WTC11 (cell line): ENCODE measurements at regions not wholly inside any gene's neighbourhood (a gene's known extent, or its start where the extent isn't known, plus 50 kb on each side); places are given as distances from the start of the nearest gene placed in this dataset.

ENCODE experiments used
- ATAC-seq: fragments of 200-7000 bp; cut with Tn5 transposase; 2 replicates; pipeline ENCODE4 v1.10.0; 2021; ENCODE audit warnings: mild to moderate bottlenecking, moderate library complexity
- CTCF ChIA-PET: fragments of 300-600 bp; sonication (Branson Sonifier 250); formaldehyde crosslinking; loops from one replicate; lab custom pipeline; 2021; ENCODE audit warnings: antibody characterized with exemption; lab: Charles Lee
- POLR2A ChIA-PET: fragments of 350-600 bp; sonication (Branson Sonifier 250); formaldehyde crosslinking; loops from one replicate; lab custom pipeline; 2021; ENCODE audit warnings: antibody characterized with exemption; lab: Charles Lee
- DNase-seq: peaks from one replicate; pipeline ENCODE4 v3.0.0; 2021; ENCODE audit warnings: low spot score
- H3K27ac Mint-ChIP-seq: 2 replicates; pipeline ENCODE4 v1.8.0; 2021; ENCODE audit warnings: mixed read lengths
- H3K27me3 Mint-ChIP-seq: 2 replicates; pipeline ENCODE4 v1.8.0; 2021; ENCODE audit warnings: low read depth, mild to moderate bottlenecking, moderate library complexity, mixed read lengths
- H3K36me3 Mint-ChIP-seq: 2 replicates; pipeline ENCODE4 v1.8.0; 2021; ENCODE audit warnings: mixed read lengths
- H3K4me1 Mint-ChIP-seq: 2 replicates; pipeline ENCODE4 v1.8.0; 2022; ENCODE audit warnings: mixed read lengths
- H3K4me3 Mint-ChIP-seq: 2 replicates; pipeline ENCODE4 v1.8.0; 2021; ENCODE audit warnings: mild to moderate bottlenecking, moderate library complexity, mixed read lengths
- H3K9me3 Mint-ChIP-seq: 2 replicates; pipeline ENCODE4 v1.8.0; 2021; ENCODE audit warnings: mixed read lengths
- CREB1 ChIP-seq: sonication (generic); formaldehyde crosslinking; IDR thresholded peaks from 2 replicates; pipeline ENCODE4 v1.8.0; 2023; ENCODE audit warnings: mild to moderate bottlenecking, missing genetic modification reagents
- ELF4 ChIP-seq: sonication (generic); formaldehyde crosslinking; IDR thresholded peaks from 2 replicates; pipeline ENCODE4 v1.8.1; 2022; ENCODE audit warnings: low read depth, mild to moderate bottlenecking, moderate library complexity, missing genetic modification reagents
- EMX1 ChIP-seq: fragments of 250-450 bp; sonication (Bioruptor Pico); IDR thresholded peaks from 2 replicates; pipeline ENCODE4 v1.8.0; 2021; ENCODE audit warnings: mild to moderate bottlenecking
- FOXK1 ChIP-seq: sonication (generic); formaldehyde crosslinking; IDR thresholded peaks from 2 replicates; pipeline ENCODE4 v1.8.0; 2022; ENCODE audit warnings: mild to moderate bottlenecking, moderate library complexity, missing genetic modification reagents
- HMGA2 ChIP-seq: fragments of 250-450 bp; sonication (Bioruptor Pico); IDR thresholded peaks from 2 replicates; pipeline ENCODE4 v1.4.0; 2021; ENCODE audit warnings: mild to moderate bottlenecking, moderate library complexity
- JUN ChIP-seq: sonication (generic); formaldehyde crosslinking; IDR thresholded peaks from 2 replicates; pipeline ENCODE4 v1.8.0; 2023; ENCODE audit warnings: mild to moderate bottlenecking, missing genetic modification reagents
- KAT7 ChIP-seq: sonication (generic); formaldehyde crosslinking; IDR thresholded peaks from 2 replicates; pipeline ENCODE4 v1.8.1; 2023; ENCODE audit warnings: missing genetic modification reagents, mild to moderate bottlenecking, borderline replicate concordance
- NFE2L1 ChIP-seq: sonication (generic); formaldehyde crosslinking; IDR thresholded peaks from 2 replicates; pipeline ENCODE4 v1.8.1; 2023; ENCODE audit warnings: missing genetic modification reagents
- NR3C1 ChIP-seq: sonication (generic); formaldehyde crosslinking; conservative IDR thresholded peaks from 2 replicates; pipeline ENCODE4 v1.8.1; 2023; ENCODE audit warnings: low read depth, mild to moderate bottlenecking, missing genetic modification reagents
- SMAD3 ChIP-seq: sonication (generic); formaldehyde crosslinking; IDR thresholded peaks from 2 replicates; pipeline ENCODE4 v1.8.0; 2022; ENCODE audit warnings: missing genetic modification reagents, mild to moderate bottlenecking, borderline replicate concordance
- TEAD4 ChIP-seq: sonication (generic); formaldehyde crosslinking; IDR thresholded peaks from 2 replicates; pipeline ENCODE4 v1.8.0; 2022; ENCODE audit warnings: mild to moderate bottlenecking, missing genetic modification reagents
- ZBTB21 ChIP-seq: sonication (generic); formaldehyde crosslinking; IDR thresholded peaks from 2 replicates; pipeline ENCODE4 v1.8.1; 2023; ENCODE audit warnings: mild to moderate bottlenecking, missing genetic modification reagents, borderline replicate concordance
- ZNF263 ChIP-seq: sonication (generic); formaldehyde crosslinking; IDR thresholded peaks from 2 replicates; pipeline ENCODE4 v1.8.1; 2022; ENCODE audit warnings: low read depth, mild to moderate bottlenecking, moderate library complexity, missing genetic modification reagents
- ZNF317 ChIP-seq: sonication (generic); formaldehyde crosslinking; IDR thresholded peaks from 2 replicates; pipeline ENCODE4 v1.8.1; 2023; ENCODE audit warnings: low read depth, mild to moderate bottlenecking, moderate library complexity, missing genetic modification reagents, borderline replicate concordance
- ZNF396 ChIP-seq: fragments of 250-450 bp; sonication (Bioruptor Pico); IDR thresholded peaks from 2 replicates; pipeline ENCODE4 v1.8.0; 2021; ENCODE audit warnings: mild to moderate bottlenecking, moderate library complexity, borderline replicate concordance
- ZNF416 ChIP-seq: fragments of 250-450 bp; sonication (Bioruptor Pico); IDR thresholded peaks from 2 replicates; pipeline ENCODE4 v1.9.0; 2021; ENCODE audit warnings: mild to moderate bottlenecking, inconsistent platforms
- TF ChIP-seq, protein P1 (sequence below): sonication (generic); formaldehyde crosslinking; IDR thresholded peaks from 2 replicates; pipeline ENCODE4 v1.8.1; 2023; ENCODE audit warnings: mild to moderate bottlenecking, missing genetic modification reagents, borderline replicate concordance
- TF ChIP-seq, protein P2 (sequence below): sonication (generic); formaldehyde crosslinking; IDR thresholded peaks from 2 replicates; pipeline ENCODE4 v1.8.1; 2022; ENCODE audit warnings: low read depth, missing genetic modification reagents, borderline replicate concordance
- TF ChIP-seq, protein P3 (sequence below): fragments of 200-600 bp; IDR thresholded peaks from 2 replicates; pipeline ENCODE4 v1.8.0; 2022; ENCODE audit warnings: antibody characterized with exemption
- TF ChIP-seq, protein P4 (sequence below): sonication (generic); formaldehyde crosslinking; IDR thresholded peaks from 2 replicates; pipeline ENCODE4 v1.8.1; 2023; ENCODE audit warnings: mild to moderate bottlenecking, moderate library complexity, missing genetic modification reagents
- TF ChIP-seq, protein P5 (sequence below): fragments of 250-450 bp; sonication (Bioruptor Pico); conservative IDR thresholded peaks from 2 replicates; pipeline ENCODE4 v1.9.0; 2021; ENCODE audit warnings: mild to moderate bottlenecking

DNA sequence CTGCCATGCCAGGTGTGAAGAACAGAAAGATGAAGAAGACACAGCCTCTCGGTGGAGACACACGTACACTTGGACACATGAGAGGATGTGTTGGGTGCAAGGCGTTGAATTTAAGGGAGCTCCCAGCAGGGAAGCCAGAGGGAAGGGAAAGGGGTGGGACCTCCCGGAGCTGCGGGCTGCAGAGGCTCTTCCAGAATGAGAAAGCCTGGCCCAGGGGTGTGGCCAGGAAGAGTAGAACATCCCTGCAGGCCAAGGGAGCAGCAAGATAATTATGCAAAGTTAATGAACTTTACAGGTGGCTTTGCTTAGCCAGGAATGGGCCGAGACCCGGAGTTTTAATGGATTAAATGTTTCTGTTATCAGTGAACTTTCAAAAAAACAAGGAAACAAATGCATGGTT is 270.3 kb downstream of the KLF6 start:
- Mint-ChIP-seq H3K27ac (0 out of 2 replicates have a peak overlapping the region, but pooled peaks have one; percentile 18), H3K4me3 (no peak overlapping the region), H3K9me3 (peaks cover 9% of the 10 kb centered on the region), H3K27me3 (no peaks in the 10 kb centered on the region), H3K4me1 (peaks cover 7% of the 10 kb centered on the region), H3K36me3 (peaks cover 2% of the 10 kb centered on the region; the same call in 1 of the 2 replicates)
- DNase-seq: no peak
- ATAC-seq: no peak
- ChIA-PET CTCF (no interaction called here), POLR2A (no interaction called here)
- TF ChIP-seq EMX1 (CRISPR knock-in tag): no peak
- TF ChIP-seq, protein P1, sequence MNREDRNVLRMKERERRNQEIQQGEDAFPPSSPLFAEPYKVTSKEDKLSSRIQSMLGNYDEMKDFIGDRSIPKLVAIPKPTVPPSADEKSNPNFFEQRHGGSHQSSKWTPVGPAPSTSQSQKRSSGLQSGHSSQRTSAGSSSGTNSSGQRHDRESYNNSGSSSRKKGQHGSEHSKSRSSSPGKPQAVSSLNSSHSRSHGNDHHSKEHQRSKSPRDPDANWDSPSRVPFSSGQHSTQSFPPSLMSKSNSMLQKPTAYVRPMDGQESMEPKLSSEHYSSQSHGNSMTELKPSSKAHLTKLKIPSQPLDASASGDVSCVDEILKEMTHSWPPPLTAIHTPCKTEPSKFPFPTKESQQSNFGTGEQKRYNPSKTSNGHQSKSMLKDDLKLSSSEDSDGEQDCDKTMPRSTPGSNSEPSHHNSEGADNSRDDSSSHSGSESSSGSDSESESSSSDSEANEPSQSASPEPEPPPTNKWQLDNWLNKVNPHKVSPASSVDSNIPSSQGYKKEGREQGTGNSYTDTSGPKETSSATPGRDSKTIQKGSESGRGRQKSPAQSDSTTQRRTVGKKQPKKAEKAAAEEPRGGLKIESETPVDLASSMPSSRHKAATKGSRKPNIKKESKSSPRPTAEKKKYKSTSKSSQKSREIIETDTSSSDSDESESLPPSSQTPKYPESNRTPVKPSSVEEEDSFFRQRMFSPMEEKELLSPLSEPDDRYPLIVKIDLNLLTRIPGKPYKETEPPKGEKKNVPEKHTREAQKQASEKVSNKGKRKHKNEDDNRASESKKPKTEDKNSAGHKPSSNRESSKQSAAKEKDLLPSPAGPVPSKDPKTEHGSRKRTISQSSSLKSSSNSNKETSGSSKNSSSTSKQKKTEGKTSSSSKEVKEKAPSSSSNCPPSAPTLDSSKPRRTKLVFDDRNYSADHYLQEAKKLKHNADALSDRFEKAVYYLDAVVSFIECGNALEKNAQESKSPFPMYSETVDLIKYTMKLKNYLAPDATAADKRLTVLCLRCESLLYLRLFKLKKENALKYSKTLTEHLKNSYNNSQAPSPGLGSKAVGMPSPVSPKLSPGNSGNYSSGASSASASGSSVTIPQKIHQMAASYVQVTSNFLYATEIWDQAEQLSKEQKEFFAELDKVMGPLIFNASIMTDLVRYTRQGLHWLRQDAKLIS (CRISPR knock-in tag): no peak
- no peak for TF ChIP-seq KAT7 (CRISPR knock-in tag)
- no peak for TF ChIP-seq ZNF317
- TF ChIP-seq ZNF416 (CRISPR knock-in tag): no peak
- no peak for TF ChIP-seq NFE2L1 (CRISPR knock-in tag)
- no peak for TF ChIP-seq JUN (CRISPR knock-in tag)
- TF ChIP-seq HMGA2 (CRISPR knock-in tag): no peak
- TF ChIP-seq ZNF263 (CRISPR knock-in tag): no peak
- no peak for TF ChIP-seq ZNF396 (CRISPR knock-in tag)
- TF ChIP-seq NR3C1 (CRISPR knock-in tag): no peak
- no peak for TF ChIP-seq ELF4 (CRISPR knock-in tag)
- TF ChIP-seq CREB1 (CRISPR knock-in tag): no peak
- TF ChIP-seq, protein P2, sequence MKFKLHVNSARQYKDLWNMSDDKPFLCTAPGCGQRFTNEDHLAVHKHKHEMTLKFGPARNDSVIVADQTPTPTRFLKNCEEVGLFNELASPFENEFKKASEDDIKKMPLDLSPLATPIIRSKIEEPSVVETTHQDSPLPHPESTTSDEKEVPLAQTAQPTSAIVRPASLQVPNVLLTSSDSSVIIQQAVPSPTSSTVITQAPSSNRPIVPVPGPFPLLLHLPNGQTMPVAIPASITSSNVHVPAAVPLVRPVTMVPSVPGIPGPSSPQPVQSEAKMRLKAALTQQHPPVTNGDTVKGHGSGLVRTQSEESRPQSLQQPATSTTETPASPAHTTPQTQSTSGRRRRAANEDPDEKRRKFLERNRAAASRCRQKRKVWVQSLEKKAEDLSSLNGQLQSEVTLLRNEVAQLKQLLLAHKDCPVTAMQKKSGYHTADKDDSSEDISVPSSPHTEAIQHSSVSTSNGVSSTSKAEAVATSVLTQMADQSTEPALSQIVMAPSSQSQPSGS (CRISPR knock-in tag): no peak

DNA sequence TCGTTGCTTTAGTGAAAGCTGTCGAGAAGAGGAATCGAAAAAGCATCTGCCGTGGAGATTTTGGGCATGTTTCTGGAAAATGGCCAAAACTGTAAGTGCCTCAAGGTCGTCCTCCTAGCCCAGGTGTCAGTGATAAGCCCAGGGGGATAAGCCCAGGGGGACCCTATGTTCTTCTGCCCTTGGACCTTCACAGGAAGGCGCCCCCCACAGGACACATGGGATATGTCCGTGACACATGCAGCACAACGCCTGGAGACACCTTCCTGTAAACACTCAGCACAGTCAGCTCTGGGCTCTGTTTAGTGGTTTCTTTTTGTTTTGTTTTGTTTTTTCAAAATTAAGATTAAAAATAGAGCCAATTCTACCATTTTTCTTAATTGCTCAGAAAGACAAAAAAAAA is 272.7 kb downstream of the KLF6 start:
- H3K9me3 Mint-ChIP-seq: peaks cover 21% of the 10 kb centered on the region
- no peak overlapping the region for H3K27ac Mint-ChIP-seq
- no peak overlapping the region for H3K4me3 Mint-ChIP-seq
- TF ChIP-seq, protein P3, sequence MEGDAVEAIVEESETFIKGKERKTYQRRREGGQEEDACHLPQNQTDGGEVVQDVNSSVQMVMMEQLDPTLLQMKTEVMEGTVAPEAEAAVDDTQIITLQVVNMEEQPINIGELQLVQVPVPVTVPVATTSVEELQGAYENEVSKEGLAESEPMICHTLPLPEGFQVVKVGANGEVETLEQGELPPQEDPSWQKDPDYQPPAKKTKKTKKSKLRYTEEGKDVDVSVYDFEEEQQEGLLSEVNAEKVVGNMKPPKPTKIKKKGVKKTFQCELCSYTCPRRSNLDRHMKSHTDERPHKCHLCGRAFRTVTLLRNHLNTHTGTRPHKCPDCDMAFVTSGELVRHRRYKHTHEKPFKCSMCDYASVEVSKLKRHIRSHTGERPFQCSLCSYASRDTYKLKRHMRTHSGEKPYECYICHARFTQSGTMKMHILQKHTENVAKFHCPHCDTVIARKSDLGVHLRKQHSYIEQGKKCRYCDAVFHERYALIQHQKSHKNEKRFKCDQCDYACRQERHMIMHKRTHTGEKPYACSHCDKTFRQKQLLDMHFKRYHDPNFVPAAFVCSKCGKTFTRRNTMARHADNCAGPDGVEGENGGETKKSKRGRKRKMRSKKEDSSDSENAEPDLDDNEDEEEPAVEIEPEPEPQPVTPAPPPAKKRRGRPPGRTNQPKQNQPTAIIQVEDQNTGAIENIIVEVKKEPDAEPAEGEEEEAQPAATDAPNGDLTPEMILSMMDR: 0 out of 2 replicates have a peak, but pooled peaks have one; percentile 30
- TF ChIP-seq ZBTB21 (CRISPR knock-in tag): no peak
- ChIA-PET CTCF (interaction anchor here (0.6 to 1.1 kb wide), 7 partner anchors 10 to 191 kb away, joined by 3 to 6 read pairs (median 3); no protein-coding TSS in a partner anchor), POLR2A (interaction anchor here (0.6 kb wide), 2 partner anchors 210 to 310 kb away, joined by 3 to 4 read pairs; no protein-coding TSS in a partner anchor)
- DNase-seq (peak; percentile 42), ATAC-seq (peak; percentile 60)
- H3K4me1 Mint-ChIP-seq: peaks cover 7% of the 10 kb centered on the region
- H3K36me3 Mint-ChIP-seq: peaks cover 2% of the 10 kb centered on the region; the same call in 1 of the 2 replicates
- H3K27me3 Mint-ChIP-seq: no peaks in the 10 kb centered on the region

DNA sequence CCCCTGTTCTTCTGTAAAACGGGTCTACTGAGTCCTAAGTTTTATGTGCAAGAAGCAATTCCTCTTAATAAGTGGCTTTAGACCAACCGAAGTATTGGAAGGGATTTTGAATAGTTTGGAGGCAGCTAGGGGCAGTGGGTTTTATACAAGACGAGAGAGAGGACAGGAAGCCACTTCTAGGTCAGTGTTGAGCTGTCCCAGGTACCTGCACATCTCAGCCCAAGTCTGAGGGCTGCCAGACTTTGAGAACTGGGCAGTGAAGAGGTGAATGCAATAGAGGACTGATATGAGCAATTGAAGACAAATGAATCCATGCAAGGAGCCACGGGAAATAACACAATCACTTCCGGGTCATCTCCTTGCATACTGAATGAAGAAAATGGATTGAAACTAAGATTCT is 273.5 kb downstream of the KLF6 start:
- POLR2A ChIA-PET: no interaction called here
- H3K27me3 Mint-ChIP-seq: no peaks in the 10 kb centered on the region
- peaks cover 7% of the 10 kb centered on the region for H3K4me1 Mint-ChIP-seq
- H3K9me3 Mint-ChIP-seq: peaks cover 21% of the 10 kb centered on the region
- no peak overlapping the region for H3K4me3 Mint-ChIP-seq
- DNase-seq (no peak), ATAC-seq (no peak)
- H3K36me3 Mint-ChIP-seq: peaks cover 2% of the 10 kb centered on the region; the same call in 1 of the 2 replicates
- CTCF ChIA-PET: no interaction called here
- no peak overlapping the region for H3K27ac Mint-ChIP-seq
- TF ChIP-seq, protein P4, sequence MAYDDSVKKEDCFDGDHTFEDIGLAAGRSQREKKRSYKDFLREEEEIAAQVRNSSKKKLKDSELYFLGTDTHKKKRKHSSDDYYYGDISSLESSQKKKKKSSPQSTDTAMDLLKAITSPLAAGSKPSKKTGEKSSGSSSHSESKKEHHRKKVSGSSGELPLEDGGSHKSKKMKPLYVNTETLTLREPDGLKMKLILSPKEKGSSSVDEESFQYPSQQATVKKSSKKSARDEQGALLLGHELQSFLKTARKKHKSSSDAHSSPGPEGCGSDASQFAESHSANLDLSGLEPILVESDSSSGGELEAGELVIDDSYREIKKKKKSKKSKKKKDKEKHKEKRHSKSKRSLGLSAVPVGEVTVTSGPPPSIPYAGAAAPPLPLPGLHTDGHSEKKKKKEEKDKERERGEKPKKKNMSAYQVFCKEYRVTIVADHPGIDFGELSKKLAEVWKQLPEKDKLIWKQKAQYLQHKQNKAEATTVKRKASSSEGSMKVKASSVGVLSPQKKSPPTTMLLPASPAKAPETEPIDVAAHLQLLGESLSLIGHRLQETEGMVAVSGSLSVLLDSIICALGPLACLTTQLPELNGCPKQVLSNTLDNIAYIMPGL (CRISPR knock-in tag): no peak
- TF ChIP-seq, protein P5, sequence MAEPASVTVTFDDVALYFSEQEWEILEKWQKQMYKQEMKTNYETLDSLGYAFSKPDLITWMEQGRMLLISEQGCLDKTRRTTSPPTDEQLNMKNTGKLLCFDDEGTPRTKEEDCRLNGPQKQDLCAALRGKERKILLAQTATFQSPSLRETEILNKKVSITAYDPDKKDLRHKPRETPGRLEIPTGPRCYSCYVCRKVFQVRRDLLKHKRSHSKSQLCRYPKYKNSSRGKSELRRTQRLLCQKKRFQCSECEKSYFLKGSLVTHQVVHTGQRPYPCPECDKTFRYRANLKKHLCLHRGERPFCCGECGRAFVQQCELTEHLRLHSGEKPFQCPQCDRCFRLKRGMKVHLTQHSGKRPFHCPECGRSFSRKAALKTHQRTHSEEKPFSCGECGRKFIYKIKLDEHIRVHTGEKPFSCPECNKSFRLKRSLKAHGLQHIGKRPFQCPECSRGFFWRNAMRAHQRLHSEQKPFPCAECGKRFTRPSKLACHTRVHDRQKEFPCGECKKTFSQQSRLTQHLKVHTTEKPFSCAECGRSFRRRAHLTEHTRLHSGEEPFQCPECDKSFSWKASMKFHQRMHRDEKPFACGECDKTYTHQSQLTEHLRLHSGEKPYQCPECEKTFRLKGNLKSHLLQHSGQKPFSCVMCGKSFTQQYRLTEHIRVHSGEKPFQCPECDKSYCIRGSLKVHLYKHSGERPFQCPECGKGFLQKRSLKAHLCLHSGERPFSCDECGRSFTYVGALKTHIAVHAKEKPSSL (CRISPR knock-in tag): no peak
- TF ChIP-seq TEAD4 (CRISPR knock-in tag) (no peak), SMAD3 (CRISPR knock-in tag) (no peak), ZNF396 (CRISPR knock-in tag) (no peak), JUN (CRISPR knock-in tag) (no peak), FOXK1 (CRISPR knock-in tag) (no peak)
